ENCODE measurements at regions not wholly inside any gene's neighbourhood (a gene's known extent, or its start where the extent isn't known, plus 50 kb on each side); places are given as distances from the start of the nearest gene placed in this dataset.
"Not testable (repeated sequence)": the region's sequence is repeated elsewhere in the genome, so short reads cannot be mapped to it uniquely, and the experiment has no call there.

GRCh38 chr3:165513715-165514701 is 317.8 kb upstream of the SLITRK3 start:
- no peak for DNase-seq

GRCh38 chr3:165507576-165507975 is 311.4 kb upstream of the SLITRK3 start:
- DNase-seq = no peak

GRCh38 chr3:165507060-165507459 is 310.9 kb upstream of the SLITRK3 start:
- DNase-seq = no peak

GRCh38 chr3:165505657-165506056 is 309.5 kb upstream of the SLITRK3 start:
- no peak for DNase-seq

- DNase-seq = no peak
Measured at GRCh38 chr3:165504554-165504953, 308.4 kb upstream of the SLITRK3 start.

- DNase-seq = no peak
Measured at GRCh38 chr3:165503825-165504224, 307.6 kb upstream of the SLITRK3 start.

GRCh38 chr3:165503346-165503745 is 307.2 kb upstream of the SLITRK3 start:
- no peak for DNase-seq

- DNase-seq = no peak
Measured at GRCh38 chr3:165502707-165503106, 306.5 kb upstream of the SLITRK3 start.

- not testable (repeated sequence) for DNase-seq
Measured at GRCh38 chr3:165498742-165499141, 302.6 kb upstream of the SLITRK3 start.

GRCh38 chr3:165491487-165491886 is 295.3 kb upstream of the SLITRK3 start:
- no peak for DNase-seq

- no peak for DNase-seq
Measured at GRCh38 chr3:165476399-165477060, 280.3 kb upstream of the SLITRK3 start.

GRCh38 chr3:165466856-165467255 is 270.7 kb upstream of the SLITRK3 start:
- no peak for DNase-seq

- no peak for DNase-seq
Measured at GRCh38 chr3:165464736-165465135, 268.6 kb upstream of the SLITRK3 start.

- DNase-seq = no peak
Measured at GRCh38 chr3:165463531-165463930, 267.3 kb upstream of the SLITRK3 start.

- no peak for DNase-seq
Measured at GRCh38 chr3:165462636-165463334, 266.6 kb upstream of the SLITRK3 start.

- DNase-seq = no peak
Measured at GRCh38 chr3:165459924-165460835, 264.0 kb upstream of the SLITRK3 start.

- no peak for DNase-seq
Measured at GRCh38 chr3:165459111-165459510, 262.9 kb upstream of the SLITRK3 start.

GRCh38 chr3:165457096-165457495 is 260.9 kb upstream of the SLITRK3 start:
- DNase-seq = no peak

- DNase-seq = no peak
Measured at GRCh38 chr3:165455793-165456192, 259.6 kb upstream of the SLITRK3 start.

- DNase-seq = no peak
Measured at GRCh38 chr3:165455360-165455759, 259.2 kb upstream of the SLITRK3 start.

- DNase-seq = no peak
Measured at GRCh38 chr3:165451371-165452070, 255.3 kb upstream of the SLITRK3 start.

- DNase-seq = no peak
Measured at GRCh38 chr3:165446555-165446954, 250.4 kb upstream of the SLITRK3 start.

Data from EL (cell line).